ENCODE measurements at regions not wholly inside any gene's neighbourhood (a gene's known extent, or its start where the extent isn't known, plus 50 kb on each side); places are given as distances from the start of the nearest gene placed in this dataset.
"Not testable (repeated sequence)": the region's sequence is repeated elsewhere in the genome, so short reads cannot be mapped to it uniquely, and the experiment has no call there.

DNA sequence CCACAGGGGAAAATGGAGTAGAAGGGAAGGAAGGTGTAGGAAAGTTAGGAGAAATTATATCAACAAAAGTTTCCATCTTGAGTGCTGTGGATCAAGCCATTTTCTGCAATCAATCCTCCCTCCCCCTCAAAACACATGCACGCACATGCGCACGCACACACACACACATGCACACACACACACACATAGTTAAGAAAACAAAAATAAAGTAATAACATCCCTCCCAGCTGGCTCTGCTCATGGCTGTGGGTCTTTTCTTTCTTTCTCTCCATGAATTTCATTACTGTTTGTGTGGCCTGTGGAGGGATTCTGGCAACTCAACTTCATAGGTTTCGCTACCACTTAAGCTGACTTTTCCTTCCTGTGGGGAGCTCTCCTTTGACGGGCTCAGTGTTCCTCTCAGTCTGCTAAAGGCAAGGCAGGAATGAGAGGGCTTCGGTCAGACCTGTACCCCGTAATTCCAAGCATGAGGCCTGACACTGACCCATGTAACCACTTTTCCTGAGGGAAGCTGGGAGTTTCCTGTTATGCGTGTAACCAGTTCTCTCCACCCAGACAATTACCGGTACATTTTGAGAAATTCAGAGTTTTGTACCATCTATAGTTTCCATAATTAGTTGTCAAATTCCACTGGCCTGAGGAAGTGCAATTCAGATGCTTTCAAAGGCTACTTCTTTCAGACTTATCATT lies 79.8 kb downstream of the ZNF92 start:
- H4K20me1 ChIP-seq (ENCODE audit: insufficient read depth) = no peaks in the 10 kb centered on the region
- POLR2A ChIA-PET = no interaction called here

DNA sequence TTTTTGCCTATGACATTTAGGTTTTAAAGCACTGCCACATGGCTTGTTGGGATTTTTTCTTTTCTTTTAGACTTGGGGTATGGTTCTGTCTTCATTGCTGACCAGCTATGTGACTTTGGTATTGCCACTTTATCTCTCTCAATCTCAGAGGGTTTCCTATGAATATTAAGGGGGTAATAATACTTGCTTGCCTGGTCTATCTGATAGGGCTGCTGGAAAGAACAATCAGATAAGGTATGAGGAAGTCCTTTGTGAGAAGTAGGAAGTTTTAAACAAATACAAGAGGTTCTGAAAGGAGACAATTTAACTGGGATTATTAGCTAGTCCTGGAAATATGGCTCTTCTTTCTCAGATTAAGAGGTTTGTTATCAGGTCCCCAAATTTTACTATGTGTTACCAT lies 80.8 kb downstream of the ZNF92 start:
- H3K4me3 ChIP-seq (ENCODE audit: low read depth in 2 of 2, low read length in 1 of 2) = no peak overlapping the region
- H3K27ac ChIP-seq (ENCODE audit: low read depth in 2 of 2, low read length in 1 of 2) = no peak overlapping the region
- ChIA-PET POLR2A (no interaction called here), CTCF (interaction anchor here (2.4 kb wide), 1 partner anchor 23 kb away, joined by 10 read pairs; no protein-coding TSS in a partner anchor)
- no peaks in the 10 kb centered on the region for H3K9me3 ChIP-seq
- peaks cover 0 to 3% of the 10 kb centered on the region in 2 experiments; a peak in 1 of 4 replicates for H3K4me1 ChIP-seq (ENCODE audit: control insufficient read depth in 1 of 2, insufficient read depth in 2 of 2, low read depth in 1 of 2, low read length in 1 of 2)
- peaks cover 14% of the 10 kb centered on the region; the same call in 1 of the 2 replicates for H3K27me3 ChIP-seq (ENCODE audit: insufficient read depth)
- no peaks in the 10 kb centered on the region for H4K20me1 ChIP-seq (ENCODE audit: insufficient read depth)
- no peaks in the 10 kb centered on the region for H3K9me2 ChIP-seq
- H2AFZ ChIP-seq (ENCODE audit: low read depth) = no peak overlapping the region
- no peak overlapping the region for H3K9ac ChIP-seq
- no peak for DNase-seq
- no peaks in the 10 kb centered on the region for H3K36me3 ChIP-seq (replicated peaks in 1 of 2; ENCODE audit: control insufficient read depth in 1 of 2, insufficient read depth in 2 of 2, low read length in 1 of 2)
- no peak overlapping the region for H3K4me2 ChIP-seq
- no peaks in the 10 kb centered on the region for H3K79me2 ChIP-seq (ENCODE audit: insufficient read depth)
- TF ChIP-seq MEF2A (IDR thresholded peaks at IDR 0.05; ENCODE audit: borderline replicate concordance, low read depth) (no peak), YY1 (IDR thresholded peaks at IDR 0.05; ENCODE audit: low read depth) (no peak), NRF1 (IDR thresholded peaks at IDR 0.05; ENCODE audit: low read depth, low read length) (no peak), FOXJ3 (CRISPR knock-in tag; IDR thresholded peaks at IDR 0.05) (no peak), RXRA (IDR thresholded peaks at IDR 0.05; ENCODE audit: borderline replicate concordance, low read depth) (no peak), EP300 (IDR thresholded peaks at IDR 0.05; ENCODE audit: borderline replicate concordance in 1 of 2, low read depth in 1 of 2, low read length in 1 of 2) (no peak), TAF1 (IDR thresholded peaks at IDR 0.05; ENCODE audit: borderline replicate concordance, low read depth, low read length) (no peak), POLR2AphosphoS5 (IDR thresholded peaks at IDR 0.05; ENCODE audit: low read depth, low read length) (no peak)
- TF ChIP-seq, protein P1, sequence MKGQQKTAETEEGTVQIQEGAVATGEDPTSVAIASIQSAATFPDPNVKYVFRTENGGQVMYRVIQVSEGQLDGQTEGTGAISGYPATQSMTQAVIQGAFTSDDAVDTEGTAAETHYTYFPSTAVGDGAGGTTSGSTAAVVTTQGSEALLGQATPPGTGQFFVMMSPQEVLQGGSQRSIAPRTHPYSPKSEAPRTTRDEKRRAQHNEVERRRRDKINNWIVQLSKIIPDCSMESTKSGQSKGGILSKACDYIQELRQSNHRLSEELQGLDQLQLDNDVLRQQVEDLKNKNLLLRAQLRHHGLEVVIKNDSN (IDR thresholded peaks at IDR 0.05; ENCODE audit: borderline replicate concordance, low read depth) = no peak
- TF ChIP-seq, protein P2, sequence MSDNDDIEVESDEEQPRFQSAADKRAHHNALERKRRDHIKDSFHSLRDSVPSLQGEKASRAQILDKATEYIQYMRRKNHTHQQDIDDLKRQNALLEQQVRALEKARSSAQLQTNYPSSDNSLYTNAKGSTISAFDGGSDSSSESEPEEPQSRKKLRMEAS (IDR thresholded peaks at IDR 0.05; ENCODE audit: low read depth) = no peak
- H3F3A ChIP-seq (replicated peaks; ENCODE audit: insufficient read depth) = peaks cover under 1% of the 10 kb centered on the region

More for the DNA sequence above, 79.8 kb downstream of the ZNF92 start:
- Histone ChIP-seq H3K9me2 (no peaks in the 10 kb centered on the region), H3K27ac (ENCODE audit: low read depth in 2 of 2, low read length in 1 of 2) (no peak overlapping the region), H3K27me3 (ENCODE audit: insufficient read depth) (peaks cover 9% of the 10 kb centered on the region; the same call in 1 of the 2 replicates), H3F3A (replicated peaks; ENCODE audit: insufficient read depth) (peaks cover 6% of the 10 kb centered on the region), H3K9me3 (no peaks in the 10 kb centered on the region), H3K36me3 (replicated peaks in 1 of 2; ENCODE audit: control insufficient read depth in 1 of 2, insufficient read depth in 2 of 2, low read length in 1 of 2) (no peaks in the 10 kb centered on the region), H3K79me2 (ENCODE audit: insufficient read depth) (no peaks in the 10 kb centered on the region), H3K4me2 (no peak overlapping the region), H3K4me1 (ENCODE audit: control insufficient read depth in 1 of 2, insufficient read depth in 2 of 2, low read depth in 1 of 2, low read length in 1 of 2) (peaks cover 0 to 8% of the 10 kb centered on the region in 2 experiments; a peak in 1 of 4 replicates), H3K4me3 (ENCODE audit: low read depth in 2 of 2, low read length in 1 of 2) (no peak overlapping the region), H3K9ac (no peak overlapping the region), H2AFZ (ENCODE audit: low read depth) (no peak overlapping the region)
- CTCF ChIA-PET = interaction anchor here (1.0 kb wide), 1 partner anchor 24 kb away, joined by 4 read pairs; no protein-coding TSS in a partner anchor
- no peak for DNase-seq
- 56% methylated on average over 9 of the region's 9 CpGs for WGBS (ENCODE audit: low lambda C conversion rate)
- TF ChIP-seq MEF2A (IDR thresholded peaks at IDR 0.05; ENCODE audit: borderline replicate concordance, low read depth) (no peak), IRF3 (IDR thresholded peaks at IDR 0.05; ENCODE audit: low read depth, low read length) (no peak), RCOR1 (IDR thresholded peaks at IDR 0.05; ENCODE audit: low read length) (no peak), RAD21 (IDR thresholded peaks at IDR 0.05; ENCODE audit: low read length) (no peak), FOXJ3 (CRISPR knock-in tag; IDR thresholded peaks at IDR 0.05) (no peak), RFX5 (IDR thresholded peaks at IDR 0.05; ENCODE audit: low read length) (no peak), NRF1 (IDR thresholded peaks at IDR 0.05; ENCODE audit: low read depth, low read length) (no peak), NFIC (IDR thresholded peaks at IDR 0.05; ENCODE audit: borderline replicate concordance) (no peak), RXRA (IDR thresholded peaks at IDR 0.05; ENCODE audit: borderline replicate concordance, low read depth) (no peak), GATA2 (CRISPR knock-in tag; IDR thresholded peaks at IDR 0.05) (no peak)

DNA sequence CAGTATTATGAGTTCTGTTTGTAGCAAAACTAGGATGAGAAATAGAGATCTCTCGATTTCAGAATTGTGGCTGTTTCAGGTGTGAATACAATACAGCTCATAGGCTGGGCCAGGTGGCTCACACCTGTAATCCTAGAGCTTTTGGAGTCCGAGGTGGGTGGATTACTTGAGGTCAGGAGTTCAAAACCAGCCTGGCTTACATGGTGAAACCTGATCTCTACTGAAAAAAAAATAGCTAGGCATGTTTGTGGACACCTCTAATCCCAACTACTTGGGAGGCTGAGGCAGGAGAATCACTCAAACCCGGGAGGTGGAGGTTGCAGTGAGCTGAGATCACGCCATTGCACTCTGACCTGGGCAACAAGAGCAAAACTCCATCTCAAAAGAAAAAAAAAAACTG lies 81.4 kb downstream of the ZNF92 start:
- H3K36me3 ChIP-seq (replicated peaks in 1 of 2; ENCODE audit: control insufficient read depth in 1 of 2, insufficient read depth in 2 of 2, low read length in 1 of 2); H3K79me2 ChIP-seq (ENCODE audit: insufficient read depth); H3K4me1 ChIP-seq (ENCODE audit: control insufficient read depth in 1 of 2, insufficient read depth in 2 of 2, low read depth in 1 of 2, low read length in 1 of 2); H2AFZ ChIP-seq (ENCODE audit: low read depth); H3K9me3 ChIP-seq; H4K20me1 ChIP-seq (ENCODE audit: insufficient read depth); H3K4me2 ChIP-seq; H3F3A ChIP-seq (replicated peaks; ENCODE audit: insufficient read depth); DNase-seq; POLR2A ChIA-PET; H3K27ac ChIP-seq (ENCODE audit: low read depth in 2 of 2, low read length in 1 of 2); H3K9me2 ChIP-seq; H3K4me3 ChIP-seq (ENCODE audit: low read depth in 2 of 2, low read length in 1 of 2); H3K9ac ChIP-seq: not testable (repeated sequence)
- 2% methylated on average over 4 of the region's 4 CpGs for WGBS (ENCODE audit: low lambda C conversion rate)
- CTCF ChIA-PET = interaction anchor here (2.4 kb wide), 1 partner anchor 22 kb away, joined by 10 read pairs; no protein-coding TSS in a partner anchor
- H3K27me3 ChIP-seq (ENCODE audit: insufficient read depth) = peaks cover 14% of the 10 kb centered on the region; the same call in 1 of the 2 replicates

Measured in SK-N-SH (cell line).